Right lobe of liver (tissue), 6 donors: ENCODE measurements at regions not wholly inside any gene's neighbourhood (a gene's known extent, or its start where the extent isn't known, plus 50 kb on each side); places are given as distances from the start of the nearest gene placed in this dataset.

ENCODE experiments used
- ATAC-seq, 4 donors: fragments of 200-7000 bp; cut with Tn5 transposase; one replicate each; pipeline ENCODE4 v1.9.1; 2020; ENCODE audit warnings: mild to moderate bottlenecking in 4 of 4, moderate library complexity in 4 of 4
- DNase-seq, 3 donors: peaks; one replicate each; pipeline ENCODE4 v3.0.0-alpha.2; 2020
- H3K27ac ChIP-seq, 3 donors: fragments of 200-600 bp; one replicate each; pipeline ENCODE4 v1.8.0; 2022
- H3K27me3 ChIP-seq, 2 donors: fragments of 200-600 bp; one replicate each; pipeline ENCODE4 v1.8.0; 2022
- H3K36me3 ChIP-seq, 4 donors: fragments of 200-600 bp; sonication (generic) in 1 of 4; one replicate each; pipeline versions ENCODE4 v1.5.1 to v1.8.0; 2017 to 2022; ENCODE audit warnings: control low read depth in 1 of 4
- H3K4me1 ChIP-seq, 4 donors: fragments of 200-600 bp; sonication (generic) in 1 of 4; one replicate each; pipeline versions ENCODE4 v1.5.1 to v1.8.0; 2017 to 2022; ENCODE audit warnings: control low read depth in 1 of 4
- H3K4me3 ChIP-seq, 3 donors: fragments of 200-600 bp; one replicate each; pipeline ENCODE4 v1.8.0; 2022
- H3K9me3 ChIP-seq, 4 donors: fragments of 200-600 bp; sonication (generic) in 1 of 4; one replicate each; pipeline versions ENCODE4 v1.5.1 to v1.8.0; 2017 to 2022; ENCODE audit warnings: control low read depth in 1 of 4
- CTCF ChIP-seq, 4 donors: fragments of 200-600 bp in 3 of 4; fragments of 450-650 bp in 1 of 4; IDR thresholded peaks; one replicate each; pipeline versions ENCODE4 v1.5.1 to v1.8.0; 2016 to 2022; ENCODE audit warnings: antibody characterized with exemption in 4 of 4, mild to moderate bottlenecking in 2 of 4
- POLR2A ChIP-seq: fragments of 450-650 bp; IDR thresholded peaks from one replicate; pipeline ENCODE4 v1.6.1; 2017; ENCODE audit warnings: antibody characterized with exemption, mild to moderate bottlenecking
- WGBS: methylation state at CpG from one replicate; pipeline ENCODE4 v1.1.6; 2018; ENCODE audit warnings: low coverage, low lambda C conversion rate; ENCODE audit not compliant: insufficient coverage; ENCODE audit errors: missing lambda C conversion rate; 5-methylcytosine and 5-hydroxymethylcytosine counted together
- intact Hi-C, 2 donors: fragments of 100-400 bp; cut with DNase I; formaldehyde crosslinking; loops; one replicate each; pipeline versions ENCODE4 v1.11.2 to v1.14.1; 2022
- donor health status: DM: no; HTN: yes; CAD: no.
- donor health status: DM: no; HTN: no; CAD: no.
- donor health status: DM: no; HTN: no; CAD: no.
- donor health status: DM: no; HTN: yes; CAD: no.
- donor health status: DM: no; HTN: yes; CAD: no.

- H3K27ac ChIP-seq = no peak overlapping the region
- intact Hi-C loops = no loop called here
- DNase-seq (no peak), ATAC-seq (no peak)
- H3K4me1 ChIP-seq = no peaks in the 10 kb centered on the region
- no peaks in the 10 kb centered on the region for H3K9me3 ChIP-seq
- WGBS = 63% methylated on average over 4 of the region's 4 CpGs
- no peaks in the 10 kb centered on the region for H3K27me3 ChIP-seq
- H3K36me3 ChIP-seq = no peaks in the 10 kb centered on the region
- H3K4me3 ChIP-seq = no peak overlapping the region
- TF ChIP-seq POLR2A = no peak
- TF ChIP-seq CTCF (IDR thresholded peaks at IDR 0.05) = no peak
Measured at GRCh38 chr2:122545821-122546220, 790.4 kb downstream of the TSN start.

GRCh38 chr2:122562775-122563174 is 807.3 kb downstream of the TSN start:
- DNase-seq (no peak), ATAC-seq (no peak)
- intact Hi-C loops = no loop called here
- TF ChIP-seq CTCF (IDR thresholded peaks at IDR 0.05) (no peak), POLR2A (no peak)
- Histone ChIP-seq H3K9me3 (no peaks in the 10 kb centered on the region), H3K4me3 (no peak overlapping the region), H3K27me3 (no peaks in the 10 kb centered on the region), H3K36me3 (no peaks in the 10 kb centered on the region), H3K27ac (no peak overlapping the region), H3K4me1 (no peaks in the 10 kb centered on the region)
- WGBS = 42% methylated on average over 1 of the region's 1 CpG

- DNase-seq = no peak
- no peaks in the 10 kb centered on the region for H3K27me3 ChIP-seq
- H3K27ac ChIP-seq = no peak overlapping the region
- no peaks in the 10 kb centered on the region for H3K36me3 ChIP-seq
- H3K4me3 ChIP-seq = no peak overlapping the region
- whole genome bisulfite sequencing = 69% methylated on average over 2 of the region's 2 CpGs
- H3K9me3 ChIP-seq = no peaks in the 10 kb centered on the region
- ATAC-seq = no peak
- H3K4me1 ChIP-seq = no peaks in the 10 kb centered on the region
- intact Hi-C loops = no loop called here
- TF ChIP-seq CTCF (IDR thresholded peaks at IDR 0.05) (no peak), POLR2A (no peak)
Measured at GRCh38 chr2:122563781-122564180, 808.3 kb downstream of the TSN start.

GRCh38 chr2:122564843-122565242 is 809.4 kb downstream of the TSN start:
- H3K27me3 ChIP-seq = no peaks in the 10 kb centered on the region
- no peaks in the 10 kb centered on the region for H3K36me3 ChIP-seq
- no peaks in the 10 kb centered on the region for H3K4me1 ChIP-seq
- 59% methylated on average over 4 of the region's 4 CpGs for WGBS
- no peak overlapping the region for H3K27ac ChIP-seq
- TF ChIP-seq POLR2A = no peak
- TF ChIP-seq CTCF (IDR thresholded peaks at IDR 0.05) = no peak
- intact Hi-C loops = no loop called here
- no peak overlapping the region for H3K4me3 ChIP-seq
- ATAC-seq = no peak
- no peaks in the 10 kb centered on the region for H3K9me3 ChIP-seq
- no peak for DNase-seq

- Histone ChIP-seq H3K36me3 (no peaks in the 10 kb centered on the region), H3K4me3 (no peak overlapping the region), H3K4me1 (no peaks in the 10 kb centered on the region), H3K27ac (no peak overlapping the region), H3K9me3 (no peaks in the 10 kb centered on the region), H3K27me3 (no peaks in the 10 kb centered on the region)
- TF ChIP-seq CTCF (IDR thresholded peaks at IDR 0.05) = no peak
- TF ChIP-seq POLR2A = no peak
- DNase-seq (no peak), ATAC-seq (no peak)
- intact Hi-C loops = no loop called here
- WGBS = 73% methylated on average over 1 of the region's 1 CpG
Measured at GRCh38 chr2:122565364-122565763, 809.9 kb downstream of the TSN start.
